Activated naive CD8-positive, alpha-beta T cell treated with anti-CD3 and anti-CD28 coated beads, Interleukin-2, amount 10 ng/mL, durations not matched to agents 7 days and 5 days (primary cell): ENCODE measurements at regions not wholly inside any gene's neighbourhood (a gene's known extent, or its start where the extent isn't known, plus 50 kb on each side); places are given as distances from the start of the nearest gene placed in this dataset.
"Not testable (repeated sequence)": the region's sequence is repeated elsewhere in the genome, so short reads cannot be mapped to it uniquely, and the experiment has no call there.

Source experiments
- ATAC-seq: fragments of 150-1000 bp; cut with Tn5 transposase; one replicate; pipeline ENCODE4 v1.10.0; 2021; ENCODE audit warnings: low read depth, moderate library complexity
- POLR2A ChIA-PET: fragments of 350-600 bp; sonication (Branson Sonifier 250); formaldehyde crosslinking; loops from one replicate; lab custom pipeline; 2021; ENCODE audit warnings: antibody characterized with exemption; lab: Charles Lee
- DNase-seq: peaks from one replicate; pipeline ENCODE4 v3.0.0; 2021
- H3K27ac Mint-ChIP-seq: one replicate; pipeline ENCODE4 v1.8.0; 2022; ENCODE audit warnings: mild to moderate bottlenecking, mixed read lengths
- H3K27me3 Mint-ChIP-seq: one replicate; pipeline ENCODE4 v1.8.0; 2022; ENCODE audit warnings: mild to moderate bottlenecking, moderate library complexity, mixed read lengths
- H3K36me3 Mint-ChIP-seq: one replicate; pipeline ENCODE4 v1.8.0; 2021; ENCODE audit warnings: mild to moderate bottlenecking, mixed read lengths
- H3K4me1 Mint-ChIP-seq: one replicate; pipeline ENCODE4 v1.8.0; 2021; ENCODE audit warnings: mixed read lengths
- H3K4me3 Mint-ChIP-seq: one replicate; pipeline ENCODE4 v1.8.0; 2022; ENCODE audit warnings: mild to moderate bottlenecking, moderate library complexity, mixed read lengths
- H3K9me3 Mint-ChIP-seq: one replicate; pipeline ENCODE4 v1.8.0; 2021; ENCODE audit warnings: mixed read lengths

DNA sequence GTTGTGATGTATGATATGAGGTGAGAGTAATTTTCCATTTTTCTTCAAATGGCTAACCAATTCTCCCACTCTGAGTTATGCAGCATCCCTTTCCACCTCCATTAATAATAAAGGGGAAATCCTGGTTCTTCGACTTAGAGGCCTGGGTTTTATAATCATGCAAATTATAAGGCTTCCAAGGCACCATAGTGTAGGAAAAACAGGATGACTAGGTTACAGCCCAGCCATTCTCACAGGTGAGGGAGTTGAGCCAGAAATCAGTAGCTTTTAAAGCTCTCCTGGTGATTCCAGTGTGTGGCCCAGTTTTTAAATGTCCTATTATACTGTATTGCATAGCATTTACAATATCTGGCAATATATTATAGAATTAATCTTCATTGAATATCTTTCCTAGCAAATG lies 203.1 kb downstream of the ARHGEF9 start:
- Mint-ChIP-seq H3K36me3 (no peaks in the 10 kb centered on the region), H3K27ac (no peak overlapping the region), H3K9me3 (no peaks in the 10 kb centered on the region), H3K27me3 (peaks cover 4% of the 10 kb centered on the region), H3K4me3 (no peak overlapping the region), H3K4me1 (no peaks in the 10 kb centered on the region)
- POLR2A ChIA-PET = no interaction called here
- DNase-seq (no peak), ATAC-seq (no peak)

DNA sequence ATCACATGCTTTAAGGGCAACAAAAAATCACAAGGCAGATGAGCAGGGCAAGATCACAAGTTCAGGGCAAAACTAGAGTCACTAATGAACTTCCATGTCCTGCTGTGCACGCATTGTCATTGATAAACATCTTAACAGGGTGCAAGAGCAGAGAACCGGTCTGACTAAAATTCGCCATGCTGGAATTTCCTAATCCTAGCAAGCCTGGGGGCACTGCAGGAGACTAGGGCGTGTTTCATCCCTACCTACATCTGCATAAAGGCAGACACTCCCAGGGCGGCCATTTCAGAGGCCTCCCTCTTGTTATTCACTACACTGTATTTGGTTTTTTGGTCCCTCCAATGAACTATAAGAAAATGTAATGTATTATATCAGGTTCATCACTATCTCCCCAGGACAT lies 203.6 kb downstream of the ARHGEF9 start:
- DNase-seq (no peak), ATAC-seq (no peak)
- peaks cover 4% of the 10 kb centered on the region for H3K27me3 Mint-ChIP-seq
- no peak overlapping the region for H3K4me3 Mint-ChIP-seq
- no peaks in the 10 kb centered on the region for H3K4me1 Mint-ChIP-seq
- POLR2A ChIA-PET = no interaction called here
- no peaks in the 10 kb centered on the region for H3K9me3 Mint-ChIP-seq
- H3K27ac Mint-ChIP-seq = no peak overlapping the region
- H3K36me3 Mint-ChIP-seq = no peaks in the 10 kb centered on the region

DNA sequence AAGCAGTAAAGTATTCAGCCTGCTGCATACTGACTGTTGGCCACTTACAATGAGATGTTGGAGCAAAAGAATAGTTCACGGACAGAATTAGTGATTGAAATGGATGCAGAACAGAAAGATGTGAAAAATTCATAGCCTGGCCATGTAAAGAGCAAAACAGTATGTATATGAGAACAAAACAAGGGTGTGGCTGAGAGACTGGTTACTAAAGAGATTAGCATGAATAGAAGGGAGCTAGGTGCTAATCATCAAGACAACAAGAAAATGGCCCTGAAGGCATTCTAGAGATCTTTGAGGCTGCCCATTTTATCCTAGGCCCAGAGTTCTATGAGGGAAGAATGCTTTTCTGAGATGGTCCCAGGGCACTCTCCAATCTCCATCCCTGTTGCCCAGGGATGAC lies 208.5 kb downstream of the ARHGEF9 start:
- Mint-ChIP-seq H3K4me3 (no peak overlapping the region), H3K36me3 (no peaks in the 10 kb centered on the region), H3K27ac (no peak overlapping the region), H3K9me3 (no peaks in the 10 kb centered on the region), H3K27me3 (peaks cover 2% of the 10 kb centered on the region), H3K4me1 (no peaks in the 10 kb centered on the region)
- DNase-seq (no peak), ATAC-seq (no peak)
- POLR2A ChIA-PET = no interaction called here

DNA sequence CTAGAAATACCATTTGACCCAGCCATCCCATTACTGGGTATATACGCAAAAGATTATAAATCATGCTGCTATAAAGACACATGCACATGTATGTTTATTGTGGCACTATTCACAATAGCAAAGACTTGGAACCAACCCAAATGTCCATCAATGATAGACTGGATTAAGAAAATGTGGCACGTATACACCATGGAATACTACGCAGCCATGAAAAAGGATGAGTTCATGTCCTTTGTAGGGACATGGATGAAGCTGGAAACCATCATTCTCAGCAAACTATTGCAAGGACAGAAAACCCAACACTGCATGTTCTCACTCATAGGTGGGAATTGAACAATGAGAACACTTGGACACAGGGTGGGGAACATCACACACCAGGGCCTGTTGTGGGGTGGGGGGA lies 209.3 kb downstream of the ARHGEF9 start:
- POLR2A ChIA-PET, H3K4me1 Mint-ChIP-seq, H3K27me3 Mint-ChIP-seq, H3K27ac Mint-ChIP-seq, H3K9me3 Mint-ChIP-seq, H3K36me3 Mint-ChIP-seq, H3K4me3 Mint-ChIP-seq, DNase-seq, ATAC-seq: not testable (repeated sequence)

DNA sequence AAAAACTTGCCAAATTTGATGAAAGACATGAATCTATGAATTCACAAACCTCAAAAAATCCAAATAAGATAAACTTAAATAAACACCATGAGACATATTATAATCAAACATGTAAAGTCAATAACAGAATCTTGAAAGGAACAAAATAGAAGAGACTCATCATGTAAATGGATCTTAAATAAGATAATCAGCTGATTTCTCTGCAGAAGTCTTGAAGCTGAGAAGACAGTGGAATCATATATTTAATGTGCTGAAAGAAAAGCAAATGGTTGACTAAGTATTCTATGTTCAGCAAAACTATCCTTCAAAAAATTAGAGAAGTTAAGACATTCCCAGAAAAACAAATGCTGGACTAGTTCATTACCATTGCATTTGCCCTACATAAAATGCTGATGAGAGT lies 215.7 kb upstream of the SPIN4 start:
- peaks cover 4% of the 10 kb centered on the region for H3K9me3 Mint-ChIP-seq

DNA sequence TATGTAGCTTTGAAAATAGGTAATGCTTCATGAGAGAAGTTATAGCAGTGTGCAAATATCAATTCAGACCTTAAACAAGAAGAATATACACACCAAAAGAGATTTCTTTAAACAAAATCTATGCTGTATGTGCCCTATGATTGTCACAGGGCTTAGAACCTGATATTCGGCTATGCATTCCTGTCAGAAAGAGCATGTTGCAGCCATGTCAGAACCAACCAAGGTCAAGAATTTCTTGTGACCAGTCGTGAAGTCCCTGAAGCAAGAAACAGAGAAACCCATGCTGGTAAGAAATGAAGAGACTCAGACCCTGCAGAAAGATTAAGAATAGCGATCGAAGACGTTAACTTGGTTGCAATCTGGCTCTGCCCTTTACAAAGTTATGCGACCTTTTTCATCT lies 210.3 kb upstream of the SPIN4 start:
- peak overlapping the region; percentile 30 for H3K27ac Mint-ChIP-seq
- H3K36me3 Mint-ChIP-seq = peaks cover 10% of the 10 kb centered on the region

More for the DNA sequence above, 215.7 kb upstream of the SPIN4 start:
- Mint-ChIP-seq H3K4me3 (no peak overlapping the region), H3K36me3 (peaks cover 3% of the 10 kb centered on the region), H3K27me3 (no peaks in the 10 kb centered on the region), H3K4me1 (no peaks in the 10 kb centered on the region), H3K27ac (no peak overlapping the region)
- DNase-seq (no peak), ATAC-seq (no peak)
- POLR2A ChIA-PET = no interaction called here

DNA sequence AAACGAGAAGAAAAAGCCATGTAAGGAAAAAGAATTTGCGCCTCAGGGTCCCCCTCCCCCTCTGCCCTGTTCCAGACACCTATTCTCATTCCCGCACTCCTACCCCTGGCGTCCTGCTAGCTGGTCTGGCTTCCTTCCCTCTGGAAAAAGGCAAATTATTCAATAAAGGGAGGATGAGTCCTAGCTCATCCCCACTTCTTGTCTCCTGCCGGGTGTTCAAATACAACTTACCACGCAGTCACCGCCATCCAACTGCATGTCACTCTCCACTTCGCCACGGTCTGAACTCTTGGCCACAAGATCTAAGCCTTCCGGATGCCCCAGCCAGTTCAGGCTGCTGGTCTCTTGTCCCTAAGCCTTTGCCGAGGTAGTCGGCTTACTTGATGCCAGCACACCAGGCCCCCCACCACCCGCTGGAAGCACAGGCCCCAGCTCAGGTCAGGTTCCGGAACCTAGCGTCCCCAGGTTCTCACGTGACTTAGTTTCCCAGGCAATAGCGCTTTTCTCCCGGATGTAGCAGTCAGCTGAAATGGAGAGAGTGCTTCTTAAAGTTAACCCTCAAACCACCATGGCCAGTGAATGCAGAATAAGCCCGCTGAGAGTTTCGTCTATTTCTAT lies 209.6 kb upstream of the SPIN4 start:
- POLR2A ChIA-PET = no interaction called here
- Mint-ChIP-seq H3K27ac (peak overlapping the region; percentile 85), H3K4me1 (peaks cover 7% of the 10 kb centered on the region), H3K27me3 (no peaks in the 10 kb centered on the region), H3K36me3 (peaks cover 10% of the 10 kb centered on the region), H3K4me3 (peak overlapping the region; percentile 99), H3K9me3 (peaks cover 5% of the 10 kb centered on the region)
- ATAC-seq (peak; percentile 92), DNase-seq (peak; percentile 54)

More for the DNA sequence above, 210.3 kb upstream of the SPIN4 start:
- no peaks in the 10 kb centered on the region for H3K27me3 Mint-ChIP-seq
- H3K4me3 Mint-ChIP-seq = peak overlapping the region; percentile 99
- ATAC-seq (no peak), DNase-seq (no peak)
- peaks cover 4% of the 10 kb centered on the region for H3K9me3 Mint-ChIP-seq
- POLR2A ChIA-PET = no interaction called here
- peaks cover 7% of the 10 kb centered on the region for H3K4me1 Mint-ChIP-seq

DNA sequence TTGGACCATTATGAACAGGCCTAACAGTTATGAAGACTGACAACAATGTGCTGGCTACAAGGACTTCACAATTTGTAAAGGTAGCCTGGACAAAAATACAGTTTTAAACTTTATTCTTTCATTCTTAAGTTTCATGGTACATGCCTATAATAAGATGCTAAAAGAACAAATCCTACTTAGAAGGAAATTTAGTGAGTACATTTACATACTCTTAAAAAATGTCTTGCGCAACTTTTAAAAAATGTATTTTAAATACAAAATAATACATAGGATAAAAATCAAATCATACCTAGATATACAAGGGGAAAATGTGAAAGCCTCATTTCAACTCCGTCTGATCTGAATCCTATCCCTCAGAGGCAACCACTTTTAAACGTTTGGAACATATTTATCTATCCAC lies 200.7 kb upstream of the SPIN4 start:
- no peaks in the 10 kb centered on the region for H3K27me3 Mint-ChIP-seq
- DNase-seq (no peak), ATAC-seq (no peak)
- H3K36me3 Mint-ChIP-seq = peaks cover 10% of the 10 kb centered on the region
- H3K4me1 Mint-ChIP-seq = no peaks in the 10 kb centered on the region
- no peak overlapping the region for H3K27ac Mint-ChIP-seq
- no peak overlapping the region for H3K4me3 Mint-ChIP-seq
- POLR2A ChIA-PET = no interaction called here
- H3K9me3 Mint-ChIP-seq = peaks cover 6% of the 10 kb centered on the region

DNA sequence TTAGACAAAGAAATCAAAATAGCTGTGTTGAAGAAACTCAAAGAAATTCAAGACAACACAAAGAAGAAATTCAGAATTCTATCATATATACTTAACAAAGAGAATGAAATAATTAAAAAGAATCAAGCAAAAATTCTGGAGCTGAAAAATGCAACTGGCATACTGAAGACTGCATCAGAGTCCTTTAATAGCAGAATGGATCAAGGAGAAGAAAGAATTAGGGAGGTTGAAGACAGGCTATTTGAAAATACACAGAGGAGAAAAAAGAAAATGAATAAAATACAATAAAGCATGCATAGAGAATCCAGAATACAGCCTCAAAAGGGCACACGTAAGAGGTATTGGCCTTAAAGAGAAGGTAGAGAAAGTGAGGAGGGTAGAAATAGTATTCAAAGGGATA lies 179.5 kb upstream of the SPIN4 start:
- peaks cover 4% of the 10 kb centered on the region for H3K9me3 Mint-ChIP-seq
- H3K27me3 Mint-ChIP-seq = no peaks in the 10 kb centered on the region
- no peak overlapping the region for H3K27ac Mint-ChIP-seq
- no peak overlapping the region for H3K4me3 Mint-ChIP-seq
- no peak for ATAC-seq
- POLR2A ChIA-PET = no interaction called here
- H3K36me3 Mint-ChIP-seq = peaks cover 5% of the 10 kb centered on the region
- H3K4me1 Mint-ChIP-seq = no peaks in the 10 kb centered on the region
- DNase-seq = no peak

DNA sequence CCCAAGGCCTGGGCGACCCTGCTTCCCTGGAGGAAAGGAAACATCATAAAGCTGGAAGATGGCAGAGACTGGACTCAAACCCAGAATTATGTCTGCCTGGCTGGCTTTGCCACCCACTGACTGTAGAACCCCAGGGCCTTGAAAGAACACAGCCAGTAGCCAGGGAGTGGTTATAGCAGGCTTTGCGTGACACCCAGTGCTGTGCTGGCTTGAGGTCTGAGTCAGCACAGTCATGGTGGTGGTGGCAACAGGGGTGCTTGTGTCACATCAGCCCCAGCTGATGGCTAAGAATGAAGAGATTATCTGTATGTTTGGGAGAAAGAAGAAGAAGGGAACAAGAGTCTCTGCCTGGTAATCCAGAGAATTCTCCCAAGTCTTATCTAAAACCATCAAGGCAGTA lies 178.8 kb upstream of the SPIN4 start:
- Mint-ChIP-seq H3K27ac (no peak overlapping the region), H3K36me3 (peaks cover 5% of the 10 kb centered on the region), H3K4me1 (no peaks in the 10 kb centered on the region), H3K27me3 (no peaks in the 10 kb centered on the region), H3K9me3 (peaks cover 4% of the 10 kb centered on the region), H3K4me3 (no peak overlapping the region)
- DNase-seq (no peak), ATAC-seq (no peak)
- POLR2A ChIA-PET = no interaction called here

DNA sequence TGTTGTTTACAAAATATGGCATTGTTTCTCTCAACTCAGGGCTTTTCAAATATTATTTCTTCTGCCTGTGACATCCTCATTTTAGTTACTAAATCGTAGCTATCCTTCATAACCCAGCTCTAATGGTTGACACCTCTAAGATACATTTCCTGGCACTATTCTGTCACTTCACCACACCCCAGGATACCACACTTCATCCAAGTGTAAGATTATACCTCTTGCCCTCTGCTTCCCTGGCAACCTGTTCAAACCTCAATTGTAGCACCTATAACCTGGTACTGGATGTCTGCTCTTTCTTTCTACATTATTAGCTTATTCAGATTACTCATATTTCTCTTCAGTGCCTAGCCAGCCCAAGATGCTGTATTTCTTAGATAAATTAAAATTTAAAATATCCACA lies 175.7 kb upstream of the SPIN4 start:
- H3K4me1 Mint-ChIP-seq = no peaks in the 10 kb centered on the region
- H3K27me3 Mint-ChIP-seq = no peaks in the 10 kb centered on the region
- no peak for DNase-seq
- no peak overlapping the region for H3K4me3 Mint-ChIP-seq
- POLR2A ChIA-PET = no interaction called here
- ATAC-seq = no peak
- peaks cover 4% of the 10 kb centered on the region for H3K36me3 Mint-ChIP-seq
- peaks cover 2% of the 10 kb centered on the region for H3K9me3 Mint-ChIP-seq
- H3K27ac Mint-ChIP-seq = no peak overlapping the region

DNA sequence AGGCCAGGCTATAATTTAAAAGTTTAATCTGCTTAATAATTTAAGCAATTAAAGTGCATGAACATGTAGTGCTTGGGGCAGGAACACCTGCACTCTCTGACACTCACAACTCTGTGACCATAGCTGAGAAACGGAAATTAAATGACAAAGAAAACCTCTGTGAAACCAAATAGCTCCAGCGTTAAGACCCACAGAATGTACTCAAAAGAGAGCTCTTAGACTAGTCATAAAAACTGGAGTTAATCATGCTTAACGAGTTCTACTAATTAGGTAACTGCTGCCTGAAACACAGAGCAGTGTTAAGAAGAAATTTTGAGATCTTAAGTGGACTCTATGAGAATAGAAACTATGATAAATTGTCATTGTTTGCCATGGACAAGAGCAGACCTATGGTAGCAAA lies 174.4 kb upstream of the SPIN4 start:
- peaks cover 2% of the 10 kb centered on the region for H3K9me3 Mint-ChIP-seq
- ATAC-seq (no peak), DNase-seq (no peak)
- no peak overlapping the region for H3K27ac Mint-ChIP-seq
- peaks cover 4% of the 10 kb centered on the region for H3K36me3 Mint-ChIP-seq
- no peaks in the 10 kb centered on the region for H3K4me1 Mint-ChIP-seq
- H3K27me3 Mint-ChIP-seq = no peaks in the 10 kb centered on the region
- POLR2A ChIA-PET = no interaction called here
- H3K4me3 Mint-ChIP-seq = no peak overlapping the region

DNA sequence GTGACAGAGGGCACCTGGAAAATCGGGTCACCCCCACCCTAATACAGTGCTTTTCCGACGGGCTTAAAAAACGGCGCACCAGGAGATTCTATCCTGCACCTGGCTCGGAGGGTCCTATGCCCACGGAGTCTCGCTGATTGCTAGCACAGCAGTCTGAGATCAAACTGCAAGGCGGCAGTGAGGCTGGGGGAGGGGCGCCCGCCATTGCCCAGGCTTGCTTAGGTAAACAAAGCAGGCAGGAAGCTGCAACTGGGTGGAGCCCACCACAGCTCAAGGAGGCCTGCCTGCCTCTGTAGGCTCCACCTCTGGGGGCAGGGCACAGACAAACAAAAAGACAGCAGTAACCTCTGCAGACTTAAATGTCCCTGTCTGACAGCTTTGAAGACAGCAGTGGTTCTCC lies 168.2 kb upstream of the SPIN4 start:
- DNase-seq, ATAC-seq, POLR2A ChIA-PET, H3K4me1 Mint-ChIP-seq, H3K27me3 Mint-ChIP-seq, H3K9me3 Mint-ChIP-seq, H3K4me3 Mint-ChIP-seq, H3K27ac Mint-ChIP-seq, H3K36me3 Mint-ChIP-seq: not testable (repeated sequence)

DNA sequence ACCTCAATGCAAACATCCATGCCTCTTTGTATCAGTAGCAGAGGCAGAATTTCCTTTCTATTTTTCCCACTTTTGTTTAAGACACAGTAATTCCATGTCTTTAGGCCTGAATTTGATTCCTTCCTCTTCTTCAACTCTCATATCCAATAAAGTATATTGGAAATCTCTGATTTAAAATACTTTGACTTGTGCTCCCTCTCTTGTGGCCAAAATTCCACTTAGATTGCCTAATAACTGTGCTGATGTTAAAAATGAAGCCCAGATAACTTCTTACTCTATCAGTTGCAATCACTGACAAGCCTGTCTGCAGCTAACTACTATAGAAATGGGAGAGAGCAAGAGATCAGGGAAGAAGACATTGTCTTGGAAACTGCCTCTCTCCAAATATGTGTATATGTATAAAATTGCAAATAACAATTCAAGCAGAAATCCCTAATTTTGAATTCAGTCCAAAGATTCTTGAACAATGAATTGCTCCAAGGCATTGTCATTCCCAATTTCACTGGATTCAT lies 163.5 kb upstream of the SPIN4 start:
- Mint-ChIP-seq H3K4me1 (peaks cover 2% of the 10 kb centered on the region), H3K27ac (no peak overlapping the region)

More for the DNA sequence above, 163.5 kb upstream of the SPIN4 start:
- no peak overlapping the region for H3K4me3 Mint-ChIP-seq
- H3K27me3 Mint-ChIP-seq = no peaks in the 10 kb centered on the region
- DNase-seq (no peak), ATAC-seq (no peak)
- H3K9me3 Mint-ChIP-seq = no peaks in the 10 kb centered on the region
- POLR2A ChIA-PET = no interaction called here
- H3K36me3 Mint-ChIP-seq = no peaks in the 10 kb centered on the region
